NT2/D1 (cell line): ENCODE measurements at regions not wholly inside any gene's neighbourhood (a gene's known extent, or its start where the extent isn't known, plus 50 kb on each side); places are given as distances from the start of the nearest gene placed in this dataset.

Source experiments
- SUZ12 ChIP-seq: IDR thresholded peaks from 2 replicates; pipeline ENCODE4 v1.6.1; 2011; ENCODE audit not compliant: insufficient read length, insufficient read depth; ENCODE audit errors: extremely low read depth
- YY1 ChIP-seq: IDR thresholded peaks from 2 replicates; pipeline ENCODE4 v1.6.1; 2011; ENCODE audit not compliant: insufficient read length, insufficient read depth
- ZNF274 ChIP-seq: IDR thresholded peaks from 2 replicates; pipeline ENCODE4 v1.6.1; 2011; ENCODE audit warnings: mild to moderate bottlenecking, low read depth, low read length

DNA sequence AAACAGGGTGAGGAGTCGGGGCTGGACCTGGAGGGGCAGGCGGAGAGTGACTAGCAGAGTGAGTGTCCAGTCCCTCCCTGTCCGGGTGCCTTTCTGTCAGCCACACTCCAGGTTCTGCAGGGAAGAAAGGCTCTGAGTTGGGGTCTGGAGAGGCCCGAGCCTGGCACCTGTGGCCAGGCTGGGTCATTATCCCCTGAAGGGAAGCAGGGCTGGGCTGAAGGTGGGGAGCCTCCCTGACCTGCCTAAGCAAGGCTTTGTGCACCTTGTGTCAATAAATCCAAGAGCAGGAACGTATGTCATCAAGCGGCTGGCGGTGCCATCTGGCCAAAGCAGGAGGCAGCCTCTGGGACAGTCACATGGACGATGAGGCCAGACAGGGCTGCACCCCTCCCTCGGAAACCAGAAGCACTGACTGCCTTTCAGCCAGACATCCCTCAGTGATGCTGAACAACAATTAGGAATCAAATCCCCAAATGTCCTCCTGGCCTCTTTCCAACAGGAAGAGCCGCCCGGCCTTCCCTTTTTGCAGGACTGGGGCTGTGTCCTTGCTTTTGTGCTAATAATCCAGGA, 73.9 kb upstream of the FGF3 start:
- TF ChIP-seq ZNF274 (no peak), YY1 (no peak), SUZ12 (no peak)
